NCI-H526 treated with DMSO at 0.1 percent for 48 hours (cell line): ENCODE measurements at regions not wholly inside any gene's neighbourhood (a gene's known extent, or its start where the extent isn't known, plus 50 kb on each side); places are given as distances from the start of the nearest gene placed in this dataset.

Source experiments
- DNase-seq: peaks from one replicate; lab custom pipeline; 2025; lab: John Stamatoyannopoulos, UW

GRCh38 chr4:167475951-167476350 lies 241.7 kb upstream of the SPOCK3 start:
- no peak for DNase-seq

- DNase-seq: no peak
Observed at GRCh38 chr4:167492007-167492406, 257.7 kb upstream of the SPOCK3 start.

- DNase-seq: no peak
Observed at GRCh38 chr4:167509551-167509950, 275.3 kb upstream of the SPOCK3 start.

GRCh38 chr4:167524091-167524490 lies 289.8 kb upstream of the SPOCK3 start:
- no peak for DNase-seq

- DNase-seq: no peak
Observed at GRCh38 chr4:167537761-167538160, 303.5 kb upstream of the SPOCK3 start.

- DNase-seq: no peak
Observed at GRCh38 chr4:167541286-167541685, 307.0 kb upstream of the SPOCK3 start.

GRCh38 chr4:167544391-167544790 lies 310.1 kb upstream of the SPOCK3 start:
- DNase-seq: no peak

- DNase-seq: no peak
Observed at GRCh38 chr4:167550021-167550420, 315.7 kb upstream of the SPOCK3 start.

GRCh38 chr4:167555338-167556022 lies 321.2 kb upstream of the SPOCK3 start:
- DNase-seq: no peak

GRCh38 chr4:167578906-167579305 lies 344.6 kb upstream of the SPOCK3 start:
- DNase-seq: no peak

- no peak for DNase-seq
Observed at GRCh38 chr4:167581449-167581965, 347.2 kb upstream of the SPOCK3 start.

- no peak for DNase-seq
Observed at GRCh38 chr4:167587361-167587760, 353.1 kb upstream of the SPOCK3 start.

GRCh38 chr4:167595898-167596297 lies 361.6 kb upstream of the SPOCK3 start:
- no peak for DNase-seq

GRCh38 chr4:167602157-167602556 lies 367.9 kb upstream of the SPOCK3 start:
- DNase-seq: no peak

GRCh38 chr4:167606551-167606950 lies 372.3 kb upstream of the SPOCK3 start:
- no peak for DNase-seq

- DNase-seq: no peak
Observed at GRCh38 chr4:167613381-167613780, 379.1 kb upstream of the SPOCK3 start.

- DNase-seq: no peak
Observed at GRCh38 chr4:167614866-167615265, 380.6 kb upstream of the SPOCK3 start.

- no peak for DNase-seq
Observed at GRCh38 chr4:167616476-167616875, 382.2 kb upstream of the SPOCK3 start.

GRCh38 chr4:167622481-167623240 lies 388.4 kb upstream of the SPOCK3 start:
- peak; percentile 45 for DNase-seq

- DNase-seq: no peak
Observed at GRCh38 chr4:167623241-167623572, 388.9 kb upstream of the SPOCK3 start.

GRCh38 chr4:167629272-167629671 lies 395.0 kb upstream of the SPOCK3 start:
- DNase-seq: no peak

GRCh38 chr4:167642250-167642649 lies 408.0 kb upstream of the SPOCK3 start:
- no peak for DNase-seq

GRCh38 chr4:167645358-167645757 lies 411.1 kb upstream of the SPOCK3 start:
- no peak for DNase-seq

GRCh38 chr4:167652267-167652666 lies 418.0 kb upstream of the SPOCK3 start:
- no peak for DNase-seq
